Sigmoid colon (tissue), 4 donors: ENCODE measurements at regions not wholly inside any gene's neighbourhood (a gene's known extent, or its start where the extent isn't known, plus 50 kb on each side); places are given as distances from the start of the nearest gene placed in this dataset.

ENCODE experiments used
- CTCF ChIP-seq, 4 experiments: fragments of 450-650 bp in 3 of 4; fragments of 200-600 bp in 1 of 4; IDR thresholded peaks; one replicate each; pipeline ENCODE4 v1.5.1; 2016 to 2019; ENCODE audit warnings: antibody characterized with exemption in 4 of 4, mild to moderate bottlenecking in 3 of 4, moderate library complexity in 2 of 4
- EP300 ChIP-seq, 4 donors: sonication (generic); formaldehyde crosslinking; IDR thresholded peaks; one replicate each; pipeline ENCODE4 v1.6.1; 2017; ENCODE audit warnings: antibody characterized with exemption in 4 of 4
- POLR2AphosphoS5 ChIP-seq, 4 donors: sonication (generic); formaldehyde crosslinking; IDR thresholded peaks; one replicate each; pipeline ENCODE4 v1.6.1; 2017; ENCODE audit warnings: antibody characterized with exemption in 4 of 4

GRCh38 chr15:62541846-62542245 lies 376.8 kb upstream of the C2CD4B start:
- TF ChIP-seq CTCF (IDR thresholded peaks at IDR 0.05) (no peak), EP300 (IDR thresholded peaks at IDR 0.05) (no peak), POLR2AphosphoS5 (IDR thresholded peaks at IDR 0.05) (no peak)
